OCI-LY3 (cell line): ENCODE measurements at regions not wholly inside any gene's neighbourhood (a gene's known extent, or its start where the extent isn't known, plus 50 kb on each side); places are given as distances from the start of the nearest gene placed in this dataset.
A peak's percentile ranks its signal among the peaks of the same experiment; 100 is the strongest.

ENCODE experiments used
- EZH2phosphoT487 ChIP-seq: fragments of 200-600 bp; shearing (Covaris generic); IDR thresholded peaks from 2 replicates; pipeline ENCODE4 v1.6.1; 2018; ENCODE audit warnings: antibody characterized with exemption, mixed run types, low read depth
- TF ChIP-seq, protein P1 (sequence below): fragments of 200-600, 300-600 bp; sonication (generic); IDR thresholded peaks from 2 replicates; pipeline ENCODE4 v1.5.1; 2014; ENCODE audit warnings: antibody characterized with exemption, low read length, low read depth

DNA sequence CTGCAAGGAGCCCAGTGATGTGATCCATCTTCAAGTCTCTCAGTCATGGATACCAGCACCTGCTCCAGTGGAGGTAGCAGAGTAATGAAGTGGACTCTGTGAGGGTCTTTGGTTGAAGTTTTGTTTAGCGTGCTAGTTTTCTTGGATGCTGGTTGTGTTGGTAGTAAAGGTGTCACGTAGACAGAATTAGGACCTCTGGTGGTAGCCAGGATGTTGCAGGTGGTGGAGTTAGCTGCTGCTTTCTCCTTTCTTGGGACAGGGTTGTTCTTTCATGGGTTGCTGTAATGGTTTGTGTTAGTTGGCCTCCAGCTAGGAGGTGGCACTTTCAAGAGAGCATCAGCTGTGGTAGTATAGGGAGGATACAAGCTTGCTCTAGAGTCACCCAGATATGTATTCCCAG, 125.2 kb downstream of the ANXA2 start:
- TF ChIP-seq, protein P1, sequence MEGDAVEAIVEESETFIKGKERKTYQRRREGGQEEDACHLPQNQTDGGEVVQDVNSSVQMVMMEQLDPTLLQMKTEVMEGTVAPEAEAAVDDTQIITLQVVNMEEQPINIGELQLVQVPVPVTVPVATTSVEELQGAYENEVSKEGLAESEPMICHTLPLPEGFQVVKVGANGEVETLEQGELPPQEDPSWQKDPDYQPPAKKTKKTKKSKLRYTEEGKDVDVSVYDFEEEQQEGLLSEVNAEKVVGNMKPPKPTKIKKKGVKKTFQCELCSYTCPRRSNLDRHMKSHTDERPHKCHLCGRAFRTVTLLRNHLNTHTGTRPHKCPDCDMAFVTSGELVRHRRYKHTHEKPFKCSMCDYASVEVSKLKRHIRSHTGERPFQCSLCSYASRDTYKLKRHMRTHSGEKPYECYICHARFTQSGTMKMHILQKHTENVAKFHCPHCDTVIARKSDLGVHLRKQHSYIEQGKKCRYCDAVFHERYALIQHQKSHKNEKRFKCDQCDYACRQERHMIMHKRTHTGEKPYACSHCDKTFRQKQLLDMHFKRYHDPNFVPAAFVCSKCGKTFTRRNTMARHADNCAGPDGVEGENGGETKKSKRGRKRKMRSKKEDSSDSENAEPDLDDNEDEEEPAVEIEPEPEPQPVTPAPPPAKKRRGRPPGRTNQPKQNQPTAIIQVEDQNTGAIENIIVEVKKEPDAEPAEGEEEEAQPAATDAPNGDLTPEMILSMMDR = peak; percentile 15; the same call in 1 of the 2 replicates
- TF ChIP-seq EZH2phosphoT487 = no peak
